Esophagus muscularis mucosa (tissue), 3 donors: ENCODE measurements at regions not wholly inside any gene's neighbourhood (a gene's known extent, or its start where the extent isn't known, plus 50 kb on each side); places are given as distances from the start of the nearest gene placed in this dataset.

ENCODE experiments used
- CTCF ChIP-seq, 3 experiments: fragments of 200-600 bp in 2 of 3; fragments of 450-650 bp in 1 of 3; sonication (generic) in 2 of 3; IDR thresholded peaks; one replicate each; pipeline ENCODE4 v1.5.1; 2017 to 2019; ENCODE audit warnings: antibody characterized with exemption in 3 of 3, mild to moderate bottlenecking in 2 of 3, moderate library complexity in 1 of 3
- POLR2A ChIP-seq: fragments of 450-650 bp; IDR thresholded peaks from one replicate; pipeline ENCODE4 v1.6.1; 2017; ENCODE audit warnings: antibody characterized with exemption, moderate library complexity, mild to moderate bottlenecking, low read depth
- POLR2AphosphoS5 ChIP-seq, 2 donors: sonication (generic); formaldehyde crosslinking; IDR thresholded peaks; one replicate each; pipeline ENCODE4 v1.6.1; 2017; ENCODE audit warnings: antibody characterized with exemption in 2 of 2

- TF ChIP-seq CTCF (IDR thresholded peaks at IDR 0.05) (no peak), POLR2A (no peak), POLR2AphosphoS5 (IDR thresholded peaks at IDR 0.05) (no peak)
Measured at GRCh38 chr5:3538886-3539285, 56.7 kb upstream of the IRX1 start.
